GM18867 (cell line): ENCODE measurements at regions not wholly inside any gene's neighbourhood (a gene's known extent, or its start where the extent isn't known, plus 50 kb on each side); places are given as distances from the start of the nearest gene placed in this dataset.

Experiments used
- ATAC-seq: cut with Tn5 transposase; IDR thresholded peaks from one replicate; pipeline ENCODE4 v1.9.1; 2021; ENCODE audit warnings: mild to moderate bottlenecking, moderate library complexity; ENCODE audit not compliant: unreplicated experiment

- no peak for ATAC-seq
These were observed 134.6 kb downstream of the VRK1 start for GRCh38 chr14:96931751-96932150.

GRCh38 chr14:96934638-96935330 lies 137.6 kb downstream of the VRK1 start:
- ATAC-seq: no peak

GRCh38 chr14:96938946-96939345 lies 141.8 kb downstream of the VRK1 start:
- no peak for ATAC-seq

- ATAC-seq: no peak
These were observed 142.8 kb downstream of the VRK1 start for GRCh38 chr14:96940009-96940408.

- ATAC-seq: no peak
These were observed 147.1 kb downstream of the VRK1 start for GRCh38 chr14:96944297-96944696.

GRCh38 chr14:96945721-96946120 lies 148.5 kb downstream of the VRK1 start:
- no peak for ATAC-seq

GRCh38 chr14:96949594-96949993 lies 152.4 kb downstream of the VRK1 start:
- no peak for ATAC-seq

GRCh38 chr14:96951511-96951910 lies 154.3 kb downstream of the VRK1 start:
- no peak for ATAC-seq

GRCh38 chr14:96953087-96953874 lies 156.1 kb downstream of the VRK1 start:
- ATAC-seq: no peak

- no peak for ATAC-seq
These were observed 156.6 kb downstream of the VRK1 start for GRCh38 chr14:96953875-96954185.

- ATAC-seq: no peak
These were observed 159.5 kb downstream of the VRK1 start for GRCh38 chr14:96956464-96957239.

- no peak for ATAC-seq
These were observed 160.9 kb downstream of the VRK1 start for GRCh38 chr14:96958057-96958456.

- ATAC-seq: no peak
These were observed 162.8 kb downstream of the VRK1 start for GRCh38 chr14:96959992-96960391.

GRCh38 chr14:96960598-96961116 lies 163.5 kb downstream of the VRK1 start:
- no peak for ATAC-seq

- no peak for ATAC-seq
These were observed 164.7 kb downstream of the VRK1 start for GRCh38 chr14:96961895-96962294.

GRCh38 chr14:96962337-96962736 lies 165.2 kb downstream of the VRK1 start:
- no peak for ATAC-seq

- ATAC-seq: no peak
These were observed 167.7 kb downstream of the VRK1 start for GRCh38 chr14:96964726-96965415.

- ATAC-seq: no peak
These were observed 168.9 kb downstream of the VRK1 start for GRCh38 chr14:96965885-96966595.

GRCh38 chr14:96975116-96975515 lies 177.9 kb downstream of the VRK1 start:
- ATAC-seq: no peak

- no peak for ATAC-seq
These were observed 181.5 kb downstream of the VRK1 start for GRCh38 chr14:96978525-96979272.
